HG02885 (cell line): ENCODE measurements at regions not wholly inside any gene's neighbourhood (a gene's known extent, or its start where the extent isn't known, plus 50 kb on each side); places are given as distances from the start of the nearest gene placed in this dataset.
"Not testable (repeated sequence)": the region's sequence is repeated elsewhere in the genome, so short reads cannot be mapped to it uniquely, and the experiment has no call there.

Experiments used
- ATAC-seq: cut with Tn5 transposase; IDR thresholded peaks from one replicate; pipeline ENCODE4 v1.9.1; 2021; ENCODE audit warnings: mild to moderate bottlenecking; ENCODE audit not compliant: unreplicated experiment, poor library complexity

- peak; percentile 62 for ATAC-seq
These were observed 123.9 kb upstream of the SLC1A4 start for GRCh38 chr2:64865073-64865830.

- ATAC-seq: no peak
These were observed 123.3 kb upstream of the SLC1A4 start for GRCh38 chr2:64865831-64866345.

GRCh38 chr2:64866797-64867196, 122.4 kb upstream of the SLC1A4 start:
- ATAC-seq: no peak

DNA sequence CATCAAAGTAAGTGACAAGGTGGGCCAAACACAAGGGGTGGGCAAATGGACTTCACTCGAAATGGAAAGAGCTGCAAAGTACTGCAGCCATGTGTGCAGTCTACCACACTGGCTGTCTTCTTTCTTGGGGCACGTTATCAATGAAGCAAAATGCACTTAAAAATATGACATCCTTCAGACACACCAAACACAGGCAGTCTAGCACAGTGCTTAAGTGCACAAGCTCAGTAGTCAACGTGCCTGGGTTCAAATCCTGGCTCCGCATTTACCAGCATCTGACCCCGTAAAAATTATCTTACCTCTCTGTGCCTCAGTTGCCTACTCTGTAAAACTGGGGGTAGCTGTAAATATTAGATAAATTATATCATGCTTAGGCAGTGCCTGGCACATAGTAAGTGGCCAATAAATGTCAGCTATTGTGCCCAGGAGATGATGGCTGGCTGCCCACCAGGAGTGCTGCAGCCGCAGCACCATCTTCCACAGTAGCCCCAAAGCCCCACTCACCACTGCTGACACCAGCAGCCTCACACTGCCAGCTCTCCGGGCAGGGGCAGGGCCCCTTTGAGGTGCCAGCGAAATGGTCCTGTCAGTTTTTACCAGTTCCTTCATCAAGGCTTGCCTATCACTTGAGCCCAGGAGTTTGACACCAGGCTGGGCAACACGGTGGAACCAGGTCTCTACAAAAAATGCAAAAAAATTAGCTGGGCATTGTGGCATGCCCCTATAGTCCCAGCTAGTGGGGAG, 121.8 kb upstream of the SLC1A4 start:
- no peak for ATAC-seq

GRCh38 chr2:64869126-64869525, 120.1 kb upstream of the SLC1A4 start:
- no peak for ATAC-seq

- ATAC-seq: peak; percentile 81
These were observed 115.7 kb upstream of the SLC1A4 start for GRCh38 chr2:64873472-64873924.

GRCh38 chr2:64874593-64874992, 114.6 kb upstream of the SLC1A4 start:
- no peak for ATAC-seq

GRCh38 chr2:64875368-64875767, 113.8 kb upstream of the SLC1A4 start:
- no peak for ATAC-seq

DNA sequence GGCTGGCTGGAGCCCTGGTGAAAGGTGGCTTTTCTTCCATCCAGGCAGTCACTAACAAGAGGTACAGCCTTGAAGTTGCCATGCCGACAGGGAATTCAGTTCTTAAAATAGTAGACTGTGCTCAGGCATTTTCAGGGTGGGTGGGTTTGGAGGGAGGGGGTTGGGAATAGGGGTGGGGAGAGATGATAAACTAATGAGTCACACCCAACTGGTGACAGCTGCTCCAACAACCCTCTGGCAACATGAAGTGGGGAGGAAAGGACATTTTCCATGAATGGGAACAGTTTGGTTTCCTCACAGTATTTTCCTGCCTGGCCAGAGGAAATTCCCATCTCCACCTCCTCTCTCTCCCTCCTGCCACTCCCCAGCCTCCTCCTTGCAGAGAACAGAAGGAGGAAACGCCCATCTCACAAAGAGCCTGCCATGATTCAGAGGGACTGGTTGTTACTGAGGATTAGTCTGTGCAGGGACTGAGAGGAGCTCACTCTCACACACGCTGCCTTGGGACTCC, 113.0 kb upstream of the SLC1A4 start:
- ATAC-seq: no peak

GRCh38 chr2:64879745-64880144, 109.5 kb upstream of the SLC1A4 start:
- ATAC-seq: no peak

GRCh38 chr2:64880193-64880951, 108.8 kb upstream of the SLC1A4 start:
- no peak for ATAC-seq

- ATAC-seq: no peak
These were observed 108.1 kb upstream of the SLC1A4 start for GRCh38 chr2:64881037-64881492.

DNA sequence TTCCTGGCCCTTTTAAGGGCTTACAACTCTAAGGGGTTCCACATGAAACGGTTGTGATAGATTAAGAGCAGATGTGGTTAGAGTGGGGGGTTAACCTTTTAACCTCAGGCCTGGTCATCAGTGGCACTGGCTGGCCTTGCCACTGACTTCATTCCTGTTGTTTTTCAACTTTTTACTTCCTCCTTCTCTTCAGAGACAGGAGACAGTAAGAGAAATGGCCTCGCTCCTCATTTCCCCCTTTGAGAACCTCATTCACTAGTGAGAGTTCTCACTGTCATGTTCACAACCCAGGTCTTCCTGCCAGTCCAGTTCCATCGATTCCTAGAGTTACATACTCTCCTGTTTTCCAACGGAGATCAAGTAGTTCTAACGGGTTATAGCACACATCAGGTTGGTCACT, 101.6 kb upstream of the SLC1A4 start:
- no peak for ATAC-seq

DNA sequence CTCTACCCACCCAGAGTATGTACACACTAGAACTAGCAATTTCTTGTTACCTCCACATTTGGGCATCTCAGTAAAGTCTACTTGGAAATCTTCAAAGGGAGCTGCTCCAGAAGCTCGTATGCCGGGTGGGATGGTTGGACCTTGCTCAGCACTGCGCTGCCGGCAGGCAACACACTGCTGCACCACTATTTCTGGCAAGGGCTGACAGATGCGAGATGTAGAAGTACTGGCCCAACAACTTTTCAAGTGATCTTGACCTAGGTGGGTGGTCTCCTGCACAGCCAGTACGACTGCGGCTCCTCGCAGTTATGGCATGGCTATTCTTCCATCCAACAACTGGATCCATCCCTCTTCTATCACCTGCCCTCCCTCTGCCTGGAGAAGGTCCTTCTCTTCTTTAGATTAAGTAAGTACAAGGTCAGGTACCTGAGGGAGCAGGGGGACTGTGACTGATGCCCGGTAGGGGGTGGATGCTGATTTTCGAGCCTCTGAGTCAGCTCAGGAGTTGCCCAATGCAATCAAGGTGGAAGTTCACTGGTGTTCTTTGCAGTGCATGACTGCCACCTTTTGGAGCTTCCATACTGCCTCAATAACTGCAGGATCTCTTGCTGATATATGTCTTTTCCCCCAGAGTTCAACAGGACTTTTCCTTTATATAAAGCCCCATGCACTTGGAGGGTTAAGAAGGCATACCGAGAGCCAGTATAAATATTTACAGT, 100.4 kb upstream of the SLC1A4 start:
- no peak for ATAC-seq

DNA sequence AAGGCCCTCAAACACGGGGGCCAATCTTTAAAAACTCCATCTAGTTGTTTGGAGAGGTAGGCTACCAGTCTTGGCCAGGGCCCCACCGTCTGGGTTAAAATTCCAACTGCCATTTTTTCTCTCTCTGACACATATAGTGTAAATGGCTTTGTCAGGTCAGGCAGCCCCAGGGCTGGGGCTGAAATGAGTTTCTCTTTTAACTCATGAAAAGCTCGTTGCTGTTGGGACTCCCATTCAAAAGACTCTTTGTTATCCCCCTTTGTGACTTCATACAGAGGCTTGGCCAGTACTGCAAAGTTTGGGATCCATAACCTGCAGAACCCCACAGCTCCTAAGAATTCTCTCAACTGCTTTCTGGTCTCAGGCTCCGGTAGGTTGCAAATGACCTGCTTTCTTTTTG, 99.4 kb upstream of the SLC1A4 start:
- ATAC-seq: no peak

DNA sequence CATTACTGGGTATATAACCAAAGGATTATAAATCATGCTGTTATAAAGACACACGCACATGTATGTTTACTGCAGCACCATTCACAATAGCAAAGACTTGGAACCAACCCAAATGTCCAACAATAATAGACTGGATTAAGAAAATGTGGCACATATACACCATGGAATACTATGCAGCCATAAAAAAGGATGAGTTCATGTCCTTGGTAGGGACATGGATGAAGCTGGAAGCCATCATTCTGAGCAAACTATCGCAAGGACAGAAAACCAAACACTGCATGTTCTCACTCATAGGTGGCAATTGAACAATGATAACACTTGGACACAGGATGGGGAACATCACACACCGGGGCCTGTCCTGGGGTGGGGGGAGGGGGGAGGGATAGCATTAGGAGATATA, 92.6 kb upstream of the SLC1A4 start:
- not testable (repeated sequence) for ATAC-seq

- ATAC-seq: no peak
These were observed 89.9 kb upstream of the SLC1A4 start for GRCh38 chr2:64899081-64899865.

DNA sequence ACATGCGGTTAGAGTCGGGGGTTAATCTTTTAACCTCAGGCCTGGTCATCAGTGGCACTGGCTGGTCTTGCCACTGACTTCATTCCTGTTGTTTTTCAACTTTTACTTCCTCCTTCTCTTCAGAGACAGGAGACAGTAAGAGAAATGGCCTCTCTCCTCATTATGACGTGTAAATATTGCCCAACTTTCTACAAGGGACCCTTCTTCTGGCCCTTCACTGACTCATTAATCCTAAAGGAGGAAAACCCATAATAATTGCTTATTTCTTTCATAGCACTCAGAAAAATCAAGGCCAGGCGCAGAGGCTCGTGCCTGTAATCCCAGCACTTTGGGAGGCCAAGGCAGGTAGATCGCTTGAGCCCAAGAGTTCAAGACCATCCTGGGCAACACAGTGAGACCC, 89.3 kb upstream of the SLC1A4 start:
- ATAC-seq: not testable (repeated sequence)
